Ovary (tissue), 7 donors: ENCODE measurements at regions not wholly inside any gene's neighbourhood (a gene's known extent, or its start where the extent isn't known, plus 50 kb on each side); places are given as distances from the start of the nearest gene placed in this dataset.

Experiments used
- DNase-seq, 5 donors: peaks; one replicate each; pipeline ENCODE4 v3.0.0-alpha.2; 2019 to 2020
- H3K27ac ChIP-seq, 2 donors: fragments of 200-600 bp; one replicate each; pipeline versions ENCODE4 v1.5.1 to v1.8.0; 2019 to 2022
- H3K27me3 ChIP-seq: fragments of 200-600 bp; one replicate; pipeline ENCODE4 v1.8.0; 2022
- H3K36me3 ChIP-seq: fragments of 200-600 bp; sonication (generic); one replicate; pipeline ENCODE4 v1.5.1; 2019
- H3K4me1 ChIP-seq: one replicate; pipeline ENCODE4 v1.8.1; 2013; ENCODE audit warnings: mild to moderate bottlenecking, moderate library complexity; ENCODE audit not compliant: insufficient read depth
- H3K4me3 ChIP-seq: fragments of 200-600 bp; sonication (generic); one replicate; pipeline ENCODE4 v1.5.1; 2017
- H3K9me3 ChIP-seq, 2 donors: fragments of 200-600 bp in 1 of 2; sonication (generic) in 1 of 2; one replicate each; pipeline versions ENCODE4 v1.5.1 to v1.8.1; 2013 to 2019; ENCODE audit warnings: mild to moderate bottlenecking in 1 of 2, moderate library complexity in 1 of 2
- CTCF ChIP-seq, 3 donors: fragments of 450-650 bp in 2 of 3; fragments of 200-600 bp in 1 of 3; IDR thresholded peaks; one replicate each; pipeline versions ENCODE4 v1.5.1 to v1.8.0; 2016 to 2022; ENCODE audit warnings: antibody characterized with exemption in 3 of 3, mild to moderate bottlenecking in 1 of 3
- EP300 ChIP-seq: sonication (generic); formaldehyde crosslinking; IDR thresholded peaks from one replicate; pipeline ENCODE4 v1.6.1; 2017; ENCODE audit warnings: antibody characterized with exemption
- POLR2A ChIP-seq: fragments of 450-650 bp; IDR thresholded peaks from one replicate; pipeline ENCODE4 v1.6.1; 2017; ENCODE audit warnings: antibody characterized with exemption, mild to moderate bottlenecking, moderate library complexity
- WGBS, 3 donors: extraction: QIAGEN DNeasy Blood & Tissue Kit in 1 of 3; methylation state at CpG; one replicate each; pipeline versions ENCODE4 v1.1.5 to v1.1.7; 2013 to 2017; 5-methylcytosine and 5-hydroxymethylcytosine counted together
- intact Hi-C, 4 donors: fragments of 100-400 bp; cut with DNase I; formaldehyde crosslinking; loops; one replicate each; pipeline versions ENCODE4 v1.11.0 to v1.15.1; 2022 to 2023
- donor health status: DM: no; HTN: no; CAD: no; lungs with moderate emphysema.
- donor health status: DM: no; HTN: no; CAD: no.
- donor health status: Bipolar disorder and iron deficiency.
- donor health status: DM: no; HTN: no; CAD: no.
- donor health status: DM: yes; HTN: yes; CAD: no.

GRCh38 chr12:91572869-91573268 is 390.3 kb upstream of the DCN start:
- WGBS, 3 donors = 91 to 95% (median 92%) methylated on average over 3 of the region's 3 CpGs
- H3K27me3 ChIP-seq = no peaks in the 10 kb centered on the region

GRCh38 chr12:91567100-91567485 is 384.5 kb upstream of the DCN start:
- TF ChIP-seq POLR2A (no peak), EP300 (no peak), CTCF (IDR thresholded peaks at IDR 0.05) (no peak)
- H3K4me3 ChIP-seq = no peak overlapping the region
- no peak for DNase-seq
- no peaks in the 10 kb centered on the region for H3K36me3 ChIP-seq
- WGBS, 3 donors = 95 to 98% (median 98%) methylated on average over 2 of the region's 2 CpGs
- no peak overlapping the region for H3K27ac ChIP-seq
- intact Hi-C loops = no loop called here
- no peaks in the 10 kb centered on the region for H3K4me1 ChIP-seq
- no peaks in the 10 kb centered on the region for H3K9me3 ChIP-seq
- no peaks in the 10 kb centered on the region for H3K27me3 ChIP-seq

More at GRCh38 chr12:91572869-91573268, 390.3 kb upstream of the DCN start:
- DNase-seq = no peak
- H3K4me3 ChIP-seq = no peak overlapping the region
- intact Hi-C loops = loop anchor here in 1 of 4 donors (10.0 kb wide), 1 partner anchor 1002 kb away; no protein-coding TSS in a partner anchor
- H3K9me3 ChIP-seq = no peaks in the 10 kb centered on the region
- no peaks in the 10 kb centered on the region for H3K36me3 ChIP-seq
- H3K27ac ChIP-seq = no peak overlapping the region
- no peaks in the 10 kb centered on the region for H3K4me1 ChIP-seq
- TF ChIP-seq POLR2A (no peak), EP300 (no peak), CTCF (IDR thresholded peaks at IDR 0.05) (no peak)

GRCh38 chr12:91566328-91567099 is 383.9 kb upstream of the DCN start:
- H3K4me3 ChIP-seq = no peak overlapping the region
- no peaks in the 10 kb centered on the region for H3K36me3 ChIP-seq
- TF ChIP-seq EP300 (no peak), CTCF (IDR thresholded peaks at IDR 0.05) (no peak), POLR2A (no peak)
- H3K27ac ChIP-seq = no peak overlapping the region
- H3K27me3 ChIP-seq = no peaks in the 10 kb centered on the region
- no peaks in the 10 kb centered on the region for H3K4me1 ChIP-seq
- no peak for DNase-seq
- no peaks in the 10 kb centered on the region for H3K9me3 ChIP-seq
- WGBS, 3 donors = 62 to 74% (median 73%) methylated on average over 6 of the region's 6 CpGs
- intact Hi-C loops = no loop called here

- 72 to 77% (median 75%) methylated on average over 1 of the region's 1 CpG for WGBS, 3 donors
- Histone ChIP-seq H3K27me3 (no peaks in the 10 kb centered on the region), H3K27ac (no peak overlapping the region), H3K9me3 (no peaks in the 10 kb centered on the region), H3K4me3 (no peak overlapping the region), H3K4me1 (no peaks in the 10 kb centered on the region), H3K36me3 (no peaks in the 10 kb centered on the region)
- TF ChIP-seq EP300 = no peak
- TF ChIP-seq POLR2A = no peak
- no peak for TF ChIP-seq CTCF (IDR thresholded peaks at IDR 0.05)
- intact Hi-C loops = no loop called here
- no peak for DNase-seq
Measured at GRCh38 chr12:91565846-91566245, 383.2 kb upstream of the DCN start.
